ENCODE measurements at regions not wholly inside any gene's neighbourhood (a gene's known extent, or its start where the extent isn't known, plus 50 kb on each side); places are given as distances from the start of the nearest gene placed in this dataset.

- intact Hi-C loops (cut with micrococcal nuclease): no loop called here
- POLR2A ChIA-PET: no interaction called here
- H3K9me3 Mint-ChIP-seq: peaks cover 9% of the 10 kb centered on the region
- no peak for DNase-seq
- H3K27ac Mint-ChIP-seq: no peak overlapping the region
- no peaks in the 10 kb centered on the region for H3K36me3 Mint-ChIP-seq
- CTCF ChIA-PET: no interaction called here
- H3K4me1 Mint-ChIP-seq (ENCODE audit: low read depth): no peaks in the 10 kb centered on the region
- H3K4me3 Mint-ChIP-seq: no peak overlapping the region
- no peaks in the 10 kb centered on the region for H3K27me3 Mint-ChIP-seq
These were observed 108.5 kb upstream of the EPHA6 start for GRCh38 chr3:96705895-96706294.

- ChIA-PET CTCF (no interaction called here), POLR2A (no interaction called here)
- no peak for DNase-seq
- Mint-ChIP-seq H3K9me3 (peaks cover 9% of the 10 kb centered on the region), H3K4me3 (no peak overlapping the region), H3K36me3 (no peaks in the 10 kb centered on the region), H3K27me3 (no peaks in the 10 kb centered on the region), H3K27ac (no peak overlapping the region), H3K4me1 (ENCODE audit: low read depth) (no peaks in the 10 kb centered on the region)
- intact Hi-C loops (cut with micrococcal nuclease): no loop called here
These were observed 107.9 kb upstream of the EPHA6 start for GRCh38 chr3:96706509-96706908.

GRCh38 chr3:96711816-96712215, 102.6 kb upstream of the EPHA6 start:
- Mint-ChIP-seq H3K27me3 (no peaks in the 10 kb centered on the region), H3K27ac (no peak overlapping the region), H3K4me1 (ENCODE audit: low read depth) (no peaks in the 10 kb centered on the region), H3K4me3 (no peak overlapping the region), H3K36me3 (no peaks in the 10 kb centered on the region), H3K9me3 (peaks cover 3% of the 10 kb centered on the region)
- POLR2A ChIA-PET: no interaction called here
- intact Hi-C loops (cut with micrococcal nuclease): no loop called here
- no peak for DNase-seq
- CTCF ChIA-PET: no interaction called here

GRCh38 chr3:96712792-96713191, 101.6 kb upstream of the EPHA6 start:
- intact Hi-C loops (cut with micrococcal nuclease): no loop called here
- no peaks in the 10 kb centered on the region for H3K4me1 Mint-ChIP-seq (ENCODE audit: low read depth)
- H3K4me3 Mint-ChIP-seq: no peak overlapping the region
- H3K9me3 Mint-ChIP-seq: peaks cover 3% of the 10 kb centered on the region
- no peak for DNase-seq
- CTCF ChIA-PET: no interaction called here
- H3K27ac Mint-ChIP-seq: no peak overlapping the region
- H3K36me3 Mint-ChIP-seq: no peaks in the 10 kb centered on the region
- POLR2A ChIA-PET: no interaction called here
- H3K27me3 Mint-ChIP-seq: no peaks in the 10 kb centered on the region

GRCh38 chr3:96719921-96720320, 94.5 kb upstream of the EPHA6 start:
- intact Hi-C loops (cut with micrococcal nuclease): no loop called here
- DNase-seq: no peak
- no peaks in the 10 kb centered on the region for H3K9me3 Mint-ChIP-seq
- ChIA-PET CTCF (no interaction called here), POLR2A (no interaction called here)
- no peak overlapping the region for H3K27ac Mint-ChIP-seq
- no peak overlapping the region for H3K4me3 Mint-ChIP-seq
- H3K4me1 Mint-ChIP-seq (ENCODE audit: low read depth): no peaks in the 10 kb centered on the region
- no peaks in the 10 kb centered on the region for H3K36me3 Mint-ChIP-seq
- H3K27me3 Mint-ChIP-seq: no peaks in the 10 kb centered on the region

- intact Hi-C loops (cut with micrococcal nuclease): no loop called here
- Mint-ChIP-seq H3K4me3 (no peak overlapping the region), H3K9me3 (peaks cover 2% of the 10 kb centered on the region), H3K36me3 (no peaks in the 10 kb centered on the region), H3K4me1 (ENCODE audit: low read depth) (no peaks in the 10 kb centered on the region), H3K27me3 (no peaks in the 10 kb centered on the region), H3K27ac (no peak overlapping the region)
- ChIA-PET CTCF (no interaction called here), POLR2A (no interaction called here)
- no peak for DNase-seq
These were observed 83.4 kb upstream of the EPHA6 start for GRCh38 chr3:96731031-96731430.

- Mint-ChIP-seq H3K4me1 (ENCODE audit: low read depth) (no peaks in the 10 kb centered on the region), H3K27ac (no peak overlapping the region), H3K36me3 (no peaks in the 10 kb centered on the region), H3K4me3 (no peak overlapping the region), H3K9me3 (peaks cover 6% of the 10 kb centered on the region), H3K27me3 (no peaks in the 10 kb centered on the region)
- DNase-seq: no peak
- ChIA-PET CTCF (no interaction called here), POLR2A (no interaction called here)
- intact Hi-C loops (cut with micrococcal nuclease): no loop called here
These were observed 80.0 kb upstream of the EPHA6 start for GRCh38 chr3:96734273-96735009.

- Mint-ChIP-seq H3K27ac (no peak overlapping the region), H3K27me3 (no peaks in the 10 kb centered on the region), H3K4me1 (ENCODE audit: low read depth) (no peaks in the 10 kb centered on the region), H3K36me3 (no peaks in the 10 kb centered on the region), H3K4me3 (no peak overlapping the region), H3K9me3 (no peaks in the 10 kb centered on the region)
- ChIA-PET CTCF (no interaction called here), POLR2A (no interaction called here)
- no peak for DNase-seq
- intact Hi-C loops (cut with micrococcal nuclease): no loop called here
These were observed 66.3 kb upstream of the EPHA6 start for GRCh38 chr3:96748139-96748538.

- DNase-seq: no peak
- CTCF ChIA-PET: no interaction called here
- no peak overlapping the region for H3K4me3 Mint-ChIP-seq
- no peaks in the 10 kb centered on the region for H3K9me3 Mint-ChIP-seq
- H3K27me3 Mint-ChIP-seq: no peaks in the 10 kb centered on the region
- no peaks in the 10 kb centered on the region for H3K4me1 Mint-ChIP-seq (ENCODE audit: low read depth)
- H3K36me3 Mint-ChIP-seq: no peaks in the 10 kb centered on the region
- intact Hi-C loops (cut with micrococcal nuclease): no loop called here
- no peak overlapping the region for H3K27ac Mint-ChIP-seq
- POLR2A ChIA-PET: no interaction called here
These were observed 64.2 kb upstream of the EPHA6 start for GRCh38 chr3:96750094-96750767.

GRCh38 chr3:96753124-96753523, 61.3 kb upstream of the EPHA6 start:
- Mint-ChIP-seq H3K9me3 (no peaks in the 10 kb centered on the region), H3K36me3 (no peaks in the 10 kb centered on the region), H3K27ac (no peak overlapping the region), H3K4me3 (no peak overlapping the region), H3K27me3 (no peaks in the 10 kb centered on the region), H3K4me1 (ENCODE audit: low read depth) (no peaks in the 10 kb centered on the region)
- ChIA-PET POLR2A (no interaction called here), CTCF (no interaction called here)
- DNase-seq: no peak
- intact Hi-C loops (cut with micrococcal nuclease): no loop called here

- POLR2A ChIA-PET: no interaction called here
- no peak overlapping the region for H3K27ac Mint-ChIP-seq
- no peak overlapping the region for H3K4me3 Mint-ChIP-seq
- no peaks in the 10 kb centered on the region for H3K4me1 Mint-ChIP-seq (ENCODE audit: low read depth)
- no peaks in the 10 kb centered on the region for H3K9me3 Mint-ChIP-seq
- no peaks in the 10 kb centered on the region for H3K36me3 Mint-ChIP-seq
- CTCF ChIA-PET: no interaction called here
- H3K27me3 Mint-ChIP-seq: no peaks in the 10 kb centered on the region
- intact Hi-C loops (cut with micrococcal nuclease): no loop called here
- no peak for DNase-seq
These were observed 60.3 kb upstream of the EPHA6 start for GRCh38 chr3:96754128-96754527.

- Mint-ChIP-seq H3K9me3 (no peaks in the 10 kb centered on the region), H3K27ac (no peak overlapping the region)
- CTCF ChIA-PET: no interaction called here
These were observed 58.9 kb upstream of the EPHA6 start for GRCh38 chr3:96755519-96755918.

GRCh38 chr3:96756516-96756915, 57.9 kb upstream of the EPHA6 start:
- CTCF ChIA-PET: no interaction called here
- Mint-ChIP-seq H3K27ac (no peak overlapping the region), H3K4me1 (ENCODE audit: low read depth) (no peaks in the 10 kb centered on the region), H3K27me3 (no peaks in the 10 kb centered on the region), H3K9me3 (no peaks in the 10 kb centered on the region), H3K36me3 (no peaks in the 10 kb centered on the region), H3K4me3 (no peak overlapping the region)
- intact Hi-C loops (cut with micrococcal nuclease): no loop called here
- no peak for DNase-seq
- POLR2A ChIA-PET: no interaction called here

More at GRCh38 chr3:96755519-96755918, 58.9 kb upstream of the EPHA6 start:
- Mint-ChIP-seq H3K36me3 (no peaks in the 10 kb centered on the region), H3K27me3 (no peaks in the 10 kb centered on the region), H3K4me1 (ENCODE audit: low read depth) (no peaks in the 10 kb centered on the region), H3K4me3 (no peak overlapping the region)
- POLR2A ChIA-PET: no interaction called here
- intact Hi-C loops (cut with micrococcal nuclease): no loop called here
- DNase-seq: no peak

Data from activated CD4-positive, alpha-beta memory T cell treated with anti-CD3 and anti-CD28 coated beads for 36 hours (primary cell).